Amygdala (tissue), 56 donors: ENCODE measurements at regions not wholly inside any gene's neighbourhood (a gene's known extent, or its start where the extent isn't known, plus 50 kb on each side); places are given as distances from the start of the nearest gene placed in this dataset.
"Not testable (repeated sequence)": the region's sequence is repeated elsewhere in the genome, so short reads cannot be mapped to it uniquely, and the experiment has no call there.

ENCODE experiments used
- DNase-seq, 56 donors: peaks; one replicate each; lab custom pipeline; 2025; lab: John Stamatoyannopoulos, UW

GRCh38 chr13:80000684-80001509 is 340.0 kb downstream of the SPRY2 start:
- DNase-seq = no peak

GRCh38 chr13:79999601-80000000 is 341.3 kb downstream of the SPRY2 start:
- no peak for DNase-seq

- no peak for DNase-seq
These were observed 342.5 kb downstream of the SPRY2 start for GRCh38 chr13:79998381-79998880.

GRCh38 chr13:79997244-79997643 is 343.7 kb downstream of the SPRY2 start:
- no peak for DNase-seq

DNA sequence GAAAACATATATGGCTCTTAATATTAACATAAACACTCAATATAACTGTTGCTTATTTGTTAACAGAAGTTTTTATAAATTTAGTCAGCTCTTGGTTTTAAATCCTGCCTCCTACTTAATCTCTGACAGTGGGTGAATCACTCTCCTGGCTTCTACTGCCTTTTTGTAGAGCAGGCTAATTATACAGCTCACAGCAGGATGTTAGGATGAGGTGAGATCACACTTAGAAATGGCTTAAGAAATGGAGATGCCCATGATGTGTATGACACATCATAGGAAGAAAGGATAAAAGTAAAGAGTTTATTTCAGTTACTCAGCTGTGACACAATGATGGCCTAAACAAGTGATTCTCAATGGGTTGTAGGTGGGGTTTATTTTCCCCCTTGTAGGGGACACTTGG is 345.6 kb downstream of the SPRY2 start:
- DNase-seq = peak in 1 of 56 donors; percentile 16

DNA sequence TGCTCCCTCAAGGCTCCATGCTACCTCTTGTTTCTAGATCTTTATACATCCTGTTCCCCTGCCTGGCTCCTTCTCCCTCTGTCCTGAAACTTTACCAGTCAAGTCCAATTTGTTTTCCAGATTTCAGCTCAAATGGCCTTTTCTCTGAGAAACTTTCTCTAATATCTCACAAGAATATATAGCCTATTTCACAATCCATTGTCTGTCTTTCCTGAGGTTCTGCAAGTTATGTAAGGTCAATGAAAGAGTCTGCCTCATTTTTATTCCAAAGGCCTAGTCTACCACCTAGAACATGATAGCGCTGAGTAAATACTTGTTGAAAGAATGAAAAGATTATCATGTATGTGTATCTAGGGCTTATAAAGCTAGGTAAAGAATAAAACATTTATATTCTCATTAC is 348.8 kb downstream of the SPRY2 start:
- DNase-seq = no peak

DNA sequence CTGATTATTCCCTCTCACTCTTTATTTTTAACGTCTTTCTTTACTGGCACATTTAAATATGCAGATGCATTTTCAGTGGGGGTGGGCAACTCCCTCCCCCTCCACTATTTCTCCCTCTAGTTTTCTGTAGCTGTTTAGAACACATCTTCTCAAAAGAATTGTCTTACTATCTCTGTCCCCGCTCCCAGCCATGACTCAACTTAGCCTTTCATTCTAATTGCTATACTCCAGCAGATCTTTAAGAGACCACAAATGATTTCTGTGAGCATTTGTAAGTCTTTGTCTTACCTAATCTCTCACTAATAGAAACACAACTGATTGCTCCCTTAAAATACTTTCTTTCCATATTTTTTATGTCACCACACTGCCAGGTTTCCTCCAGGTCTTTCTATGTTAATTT is 350.9 kb downstream of the SPRY2 start:
- DNase-seq = no peak

DNA sequence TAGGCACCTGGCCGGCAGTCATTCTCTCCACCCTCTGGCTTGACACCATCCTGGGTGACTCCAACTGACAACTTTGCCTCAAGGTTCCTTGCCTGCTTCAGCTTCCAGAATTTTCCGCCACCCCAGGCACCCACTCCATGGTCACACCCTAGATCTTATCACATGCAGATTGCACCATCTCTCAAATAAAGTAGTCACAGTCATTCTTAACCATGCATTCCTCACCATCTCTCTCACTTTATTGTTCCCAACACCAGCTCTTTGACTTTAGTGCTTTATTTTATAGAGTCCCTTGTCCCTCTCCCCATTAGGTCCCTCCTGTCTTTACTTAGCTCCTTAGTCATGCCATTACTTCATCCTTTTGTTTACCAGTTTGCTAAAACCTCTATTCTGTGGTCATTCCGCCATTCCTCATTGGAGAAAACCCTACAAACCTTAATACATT is 351.7 kb downstream of the SPRY2 start:
- DNase-seq = no peak

- no peak for DNase-seq
These were observed 352.4 kb downstream of the SPRY2 start for GRCh38 chr13:79988573-79988972.

- DNase-seq = no peak
These were observed 353.2 kb downstream of the SPRY2 start for GRCh38 chr13:79987761-79988160.

GRCh38 chr13:79987323-79987722 is 353.6 kb downstream of the SPRY2 start:
- DNase-seq = no peak

- no peak for DNase-seq
These were observed 354.0 kb downstream of the SPRY2 start for GRCh38 chr13:79986890-79987289.

GRCh38 chr13:79974935-79975650 is 365.8 kb downstream of the SPRY2 start:
- not testable (repeated sequence) for DNase-seq

DNA sequence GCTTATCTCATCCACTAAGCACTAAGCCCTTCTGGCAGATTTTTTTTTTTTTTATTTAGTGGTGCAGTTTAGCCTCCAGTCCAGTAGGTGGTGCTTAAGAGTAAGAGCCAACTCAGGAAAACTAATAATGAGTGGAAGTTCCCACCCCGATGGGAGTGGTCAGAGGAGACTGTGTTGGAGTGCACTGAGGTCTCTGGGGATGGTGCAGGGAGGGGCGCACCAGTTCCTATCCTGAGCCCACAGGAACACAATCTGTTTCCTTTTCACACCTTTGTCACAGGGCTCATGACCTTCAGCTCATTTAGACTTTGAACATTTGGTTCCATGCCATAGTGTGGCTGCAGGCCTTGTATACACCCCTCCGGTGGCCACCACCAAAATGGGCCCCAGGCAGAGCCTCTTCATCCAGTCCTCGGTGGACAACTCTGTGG is 367.4 kb downstream of the SPRY2 start:
- no peak for DNase-seq

GRCh38 chr13:79972066-79972569 is 368.8 kb downstream of the SPRY2 start:
- DNase-seq = no peak

- DNase-seq = no peak
These were observed 374.4 kb downstream of the SPRY2 start for GRCh38 chr13:79966493-79966895.

DNA sequence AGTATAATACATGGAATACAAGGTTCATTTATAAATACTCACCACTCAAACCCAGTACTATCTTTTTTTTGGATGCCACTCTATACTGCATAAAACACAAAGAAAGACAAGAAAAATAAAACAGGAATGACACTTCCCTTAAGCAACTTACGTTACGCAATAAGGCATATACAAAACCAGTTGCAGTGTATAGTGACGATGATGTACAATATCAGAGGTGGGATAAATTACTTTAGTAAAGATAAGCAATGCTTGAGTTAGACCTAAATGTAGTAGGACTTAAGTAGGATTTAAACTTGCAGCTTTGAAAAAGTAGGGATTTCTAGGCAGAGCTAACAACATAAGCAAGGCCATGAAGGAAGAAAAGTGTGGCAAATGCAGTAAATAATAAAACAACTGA is 374.9 kb downstream of the SPRY2 start:
- no peak for DNase-seq

GRCh38 chr13:79946556-79946955 is 394.4 kb downstream of the SPRY2 start:
- no peak for DNase-seq

GRCh38 chr13:79943346-79944023 is 397.4 kb downstream of the SPRY2 start:
- DNase-seq = no peak

GRCh38 chr13:79941752-79942151 is 399.2 kb downstream of the SPRY2 start:
- DNase-seq = no peak

GRCh38 chr13:79939689-79940088 is 401.2 kb downstream of the SPRY2 start:
- DNase-seq = no peak
